Mucosa of descending colon (tissue), 3 donors: ENCODE measurements at regions not wholly inside any gene's neighbourhood (a gene's known extent, or its start where the extent isn't known, plus 50 kb on each side); places are given as distances from the start of the nearest gene placed in this dataset.

Experiments
- ATAC-seq: fragments of 200-7000 bp; cut with Tn5 transposase; one replicate; pipeline ENCODE4 v1.9.1; 2020; ENCODE audit warnings: mild to moderate bottlenecking, moderate library complexity
- DNase-seq, 3 donors: peaks; one replicate each; pipeline ENCODE4 v3.0.0-alpha.2; 2020
- H3K36me3 ChIP-seq: fragments of 200-600 bp; one replicate; pipeline ENCODE4 v1.8.0; 2021; ENCODE audit warnings: low read depth, mild to moderate bottlenecking
- H3K4me1 ChIP-seq: fragments of 200-600 bp; one replicate; pipeline ENCODE4 v1.8.0; 2021; ENCODE audit warnings: low read depth, mild to moderate bottlenecking
- H3K4me3 ChIP-seq: fragments of 200-600 bp; one replicate; pipeline ENCODE4 v1.8.0; 2021; ENCODE audit warnings: mild to moderate bottlenecking
- H3K9me3 ChIP-seq: fragments of 200-600 bp; one replicate; pipeline ENCODE4 v1.8.0; 2021; ENCODE audit warnings: mild to moderate bottlenecking
- CTCF ChIP-seq: fragments of 200-600 bp; IDR thresholded peaks from one replicate; pipeline ENCODE4 v1.8.0; 2022; ENCODE audit warnings: antibody characterized with exemption, mild to moderate bottlenecking
- intact Hi-C, 2 donors: fragments of 100-400 bp; cut with DNase I in 1 of 2; cut with micrococcal nuclease in 1 of 2; formaldehyde crosslinking; loops; one replicate each; pipeline versions ENCODE4 v1.11.0 to v1.11.1; 2022; cut with DNase I, micrococcal nuclease
- donor health status: DM: no; HTN: no; CAD: no; lungs with moderate emphysema.
- donor health status: DM: no; HTN: no; CAD: no.
- donor health status: DM: no; HTN: yes; CAD: no.

GRCh38 chr14:36021030-36021422 is 155.5 kb downstream of the PTCSC3 start:
- intact Hi-C loops: no loop called here
- no peak for ATAC-seq
- Histone ChIP-seq H3K4me3 (no peak overlapping the region), H3K9me3 (no peaks in the 10 kb centered on the region), H3K36me3 (no peaks in the 10 kb centered on the region), H3K4me1 (no peaks in the 10 kb centered on the region)
- no peak for DNase-seq
- TF ChIP-seq CTCF: no peak

- no peaks in the 10 kb centered on the region for H3K36me3 ChIP-seq
- intact Hi-C loops: no loop called here
- ATAC-seq: no peak
- no peak for TF ChIP-seq CTCF
- DNase-seq: no peak
- no peak overlapping the region for H3K4me3 ChIP-seq
- H3K9me3 ChIP-seq: no peaks in the 10 kb centered on the region
- H3K4me1 ChIP-seq: no peaks in the 10 kb centered on the region
These were observed 156.1 kb downstream of the PTCSC3 start for GRCh38 chr14:36020120-36021029.

GRCh38 chr14:36019126-36019525 is 157.4 kb downstream of the PTCSC3 start:
- Histone ChIP-seq H3K9me3 (no peaks in the 10 kb centered on the region), H3K4me3 (no peak overlapping the region), H3K4me1 (no peaks in the 10 kb centered on the region), H3K36me3 (no peaks in the 10 kb centered on the region)
- no peak for TF ChIP-seq CTCF
- ATAC-seq (no peak), DNase-seq (no peak)
- intact Hi-C loops: no loop called here

GRCh38 chr14:36014236-36014635 is 162.3 kb downstream of the PTCSC3 start:
- no peaks in the 10 kb centered on the region for H3K36me3 ChIP-seq
- ATAC-seq: peak; percentile 66
- DNase-seq: no peak

GRCh38 chr14:36013483-36013882 is 163.0 kb downstream of the PTCSC3 start:
- no peak overlapping the region for H3K4me3 ChIP-seq
- no peak for TF ChIP-seq CTCF
- no peaks in the 10 kb centered on the region for H3K36me3 ChIP-seq
- ATAC-seq: no peak
- intact Hi-C loops: no loop called here
- no peaks in the 10 kb centered on the region for H3K4me1 ChIP-seq
- no peaks in the 10 kb centered on the region for H3K9me3 ChIP-seq
- no peak for DNase-seq

More at GRCh38 chr14:36014236-36014635, 162.3 kb downstream of the PTCSC3 start:
- Histone ChIP-seq H3K4me1 (no peaks in the 10 kb centered on the region), H3K9me3 (no peaks in the 10 kb centered on the region), H3K4me3 (no peak overlapping the region)
- no peak for TF ChIP-seq CTCF
- intact Hi-C loops: no loop called here
